G401 (cell line): ENCODE measurements at regions not wholly inside any gene's neighbourhood (a gene's known extent, or its start where the extent isn't known, plus 50 kb on each side); places are given as distances from the start of the nearest gene placed in this dataset.

ENCODE experiments used
- DNase-seq: peaks from one replicate; pipeline ENCODE4 v3.0.0-alpha.2; 2015; ENCODE audit warnings: low spot score
- in situ Hi-C: cut with HindIII; loops from 2 replicates; pipeline ENCODE4 v1.10.0; 2016; ENCODE audit warnings: low sequenced_read_pairs, mixed read lengths

DNA sequence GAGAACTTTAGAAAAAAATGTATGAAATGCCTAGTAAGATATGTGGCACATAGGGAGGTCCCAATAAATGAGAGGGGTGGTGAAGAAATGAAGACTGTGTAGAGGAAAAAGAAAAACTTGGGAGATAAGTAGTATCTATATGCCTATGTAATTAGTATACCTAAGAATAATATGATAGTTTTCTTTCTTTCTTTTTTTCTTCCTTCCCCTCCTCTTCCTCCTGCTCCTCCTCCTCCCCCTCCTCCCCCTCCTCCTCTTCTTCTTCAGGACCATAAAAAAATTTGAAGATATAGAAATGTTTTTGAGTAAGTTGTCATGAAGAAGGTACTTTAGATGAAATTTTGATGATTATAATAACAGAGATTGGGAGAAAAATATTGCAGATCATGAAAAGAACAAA is 857.4 kb downstream of the MAT2B start:
- DNase-seq, result no peak
- in situ Hi-C loops, result no loop called here

DNA sequence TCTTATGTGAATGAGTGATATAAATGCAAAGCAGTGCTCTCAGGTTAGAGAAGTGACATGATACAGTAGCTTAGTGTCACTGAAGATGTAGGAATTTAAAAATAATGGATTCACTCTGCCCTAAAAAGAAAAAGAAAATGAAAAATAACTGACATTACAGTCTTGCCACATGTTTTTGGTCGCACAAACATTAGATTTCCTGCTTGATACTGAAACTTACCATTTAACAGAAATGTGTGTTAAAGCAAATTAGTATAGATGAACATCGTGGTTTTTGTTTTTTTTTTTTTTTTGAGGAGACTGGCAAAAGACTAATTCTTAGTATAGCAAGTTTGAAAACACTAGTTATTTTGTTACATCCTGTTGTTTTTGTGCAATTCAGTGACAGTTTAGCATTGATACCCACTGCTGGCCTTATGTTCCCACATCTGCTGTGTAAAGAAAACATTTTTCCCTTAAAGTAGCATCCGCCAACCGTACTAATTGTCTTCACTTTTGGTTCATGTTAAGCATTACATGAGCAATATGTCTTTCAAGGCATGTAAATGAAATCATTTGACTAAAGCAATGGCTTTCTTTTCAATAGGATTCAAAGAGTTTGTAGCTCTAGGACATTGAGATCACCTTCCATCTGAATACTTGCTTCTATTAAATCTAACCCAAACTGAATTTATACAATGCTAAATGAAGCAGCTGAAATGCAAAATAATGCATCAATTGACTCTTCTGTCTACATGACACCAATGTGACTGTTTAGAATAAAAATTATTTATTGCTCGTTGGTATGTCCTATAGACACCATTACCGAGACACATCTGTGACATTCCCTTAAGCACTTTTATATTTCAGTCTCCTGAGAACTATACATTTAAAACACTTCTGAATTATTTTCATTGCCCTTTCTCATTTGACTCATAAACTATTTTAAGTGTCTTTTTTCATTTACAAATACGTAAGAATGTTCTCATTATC is 859.1 kb downstream of the MAT2B start:
- in situ Hi-C loops, result no loop called here
- no peak for DNase-seq

DNA sequence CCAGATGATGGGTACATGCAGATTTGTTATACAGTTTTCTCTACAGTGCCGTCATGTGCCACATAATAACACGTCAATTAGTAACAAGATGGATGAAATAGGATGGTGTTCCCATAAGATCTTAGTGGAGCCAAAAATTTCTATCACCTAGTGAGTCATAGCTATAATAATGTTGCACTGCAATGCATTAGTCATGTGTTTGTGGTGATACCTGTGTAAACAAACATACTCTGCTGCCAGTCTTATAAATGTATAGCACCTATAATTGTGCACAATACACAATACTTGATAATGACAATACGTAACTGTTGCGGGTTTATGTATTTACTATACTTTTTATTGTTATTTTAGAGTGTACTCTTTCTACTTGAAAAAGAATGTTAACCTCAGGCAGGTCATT is 865.4 kb downstream of the MAT2B start:
- in situ Hi-C loops, result no loop called here
- DNase-seq, result no peak

DNA sequence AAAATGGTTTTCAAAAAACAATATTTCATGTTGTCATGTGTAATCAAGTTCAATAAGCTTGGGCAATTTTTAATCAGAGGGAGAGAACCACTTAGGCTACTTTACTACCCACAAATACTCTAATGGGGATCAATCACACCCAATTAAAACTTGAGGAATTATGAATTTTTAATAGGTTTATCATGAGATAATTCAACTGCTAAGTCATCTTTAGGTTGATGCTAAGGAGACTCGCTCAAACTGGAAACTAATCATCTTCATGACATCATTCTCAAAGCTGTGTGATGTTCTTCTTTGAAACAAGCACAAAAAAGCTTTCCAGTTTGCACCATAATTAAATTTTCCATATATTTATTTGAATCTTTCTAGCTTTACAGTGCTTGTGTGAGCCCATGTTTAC is 867.5 kb downstream of the MAT2B start:
- in situ Hi-C loops, result no loop called here
- no peak for DNase-seq

DNA sequence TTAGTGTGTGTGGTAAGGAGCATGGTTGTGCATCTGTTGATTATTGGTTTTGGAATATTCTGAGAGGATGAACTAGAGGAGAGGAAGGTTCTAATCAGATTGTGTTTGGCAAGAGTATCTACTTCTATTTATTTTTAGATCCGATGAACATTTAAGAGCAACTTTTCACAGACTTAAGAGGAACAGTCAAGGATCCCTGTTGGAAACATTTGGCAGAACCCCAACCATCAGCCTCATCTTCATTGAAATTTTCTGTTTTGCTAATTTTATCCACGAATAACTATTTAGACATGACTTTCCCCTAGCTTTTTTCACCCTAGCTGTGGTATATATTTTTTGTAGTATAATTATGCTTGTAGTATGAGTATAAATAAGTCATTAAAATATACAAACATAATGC is 868.5 kb downstream of the MAT2B start:
- in situ Hi-C loops, result no loop called here

DNA sequence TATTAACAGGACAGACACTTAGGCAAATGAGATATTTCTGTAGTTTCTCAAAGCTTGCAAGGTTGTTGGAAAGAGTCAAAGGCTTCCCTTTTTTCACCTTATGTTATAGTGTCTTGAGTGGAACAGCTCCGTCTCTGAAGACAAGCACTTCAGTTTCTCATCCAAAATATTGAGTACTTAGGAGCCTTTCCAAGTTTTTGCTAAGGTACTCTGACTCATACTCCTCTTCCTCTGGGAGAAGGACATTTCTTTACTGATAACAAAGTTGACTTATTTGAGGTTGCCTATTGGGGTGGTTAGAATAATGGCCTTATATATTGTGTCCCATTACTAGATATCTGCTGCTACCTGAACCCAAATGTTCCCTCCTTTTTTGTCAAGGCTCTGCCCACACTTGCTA is 869.6 kb downstream of the MAT2B start:
- DNase-seq, result no peak
- in situ Hi-C loops, result no loop called here

More for the DNA sequence above, 868.5 kb downstream of the MAT2B start:
- no peak for DNase-seq

DNA sequence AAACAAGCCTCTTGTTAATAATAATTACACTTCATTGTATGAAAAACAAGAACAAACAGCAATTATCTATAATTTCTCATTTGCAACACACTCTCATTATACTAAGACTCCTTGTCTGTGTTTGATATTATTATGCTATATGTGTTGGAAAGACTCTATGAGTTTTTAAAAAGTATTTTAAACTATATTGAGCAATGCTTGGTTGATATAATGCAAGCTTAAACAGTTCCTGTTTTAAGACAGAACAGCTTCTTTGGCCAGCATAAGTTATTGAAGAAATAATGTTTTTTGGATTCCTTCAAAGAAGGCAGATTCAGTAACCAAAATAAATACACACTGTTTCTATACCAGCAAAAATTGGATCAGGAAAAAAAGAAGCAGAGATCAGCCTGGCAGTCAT is 871.4 kb downstream of the MAT2B start:
- DNase-seq, result no peak
- in situ Hi-C loops, result no loop called here

DNA sequence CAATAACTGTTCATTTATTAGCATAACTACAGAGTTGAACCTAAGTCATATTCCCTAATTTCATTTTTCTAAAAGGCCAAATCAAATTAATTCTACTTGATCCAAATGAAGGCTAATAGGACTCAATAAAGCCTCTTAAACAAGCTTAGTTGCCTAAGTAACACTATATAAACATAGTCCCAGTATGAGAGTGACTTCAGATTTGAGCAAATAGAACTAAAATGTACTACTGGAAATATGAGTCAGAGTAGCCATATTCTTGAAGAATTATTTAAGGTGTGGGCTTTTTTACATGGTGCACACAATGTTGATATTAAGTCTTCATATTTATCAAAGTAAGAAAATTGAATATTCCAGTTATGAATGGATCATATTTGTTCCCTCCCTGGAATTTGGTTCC is 872.3 kb downstream of the MAT2B start:
- in situ Hi-C loops, result no loop called here
- DNase-seq, result no peak

DNA sequence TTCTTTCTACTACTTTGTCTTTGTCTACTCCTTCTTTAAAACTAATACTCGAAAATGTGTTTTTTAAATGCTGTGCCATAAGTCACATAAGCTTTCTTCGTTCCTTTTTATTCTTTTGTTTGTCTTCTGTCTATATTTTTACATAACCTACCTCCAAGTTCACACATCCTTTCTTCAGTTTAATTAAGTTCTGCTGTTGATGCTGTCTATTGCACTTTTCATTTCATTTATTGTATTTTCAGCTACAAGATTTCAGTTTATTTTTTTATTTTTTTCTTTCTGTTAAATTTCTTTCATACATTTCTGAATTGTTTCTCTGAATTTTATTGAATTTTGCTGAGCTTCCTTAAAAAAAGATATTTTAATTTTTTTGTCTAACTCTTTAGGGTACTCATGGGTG is 878.2 kb downstream of the MAT2B start:
- DNase-seq, result no peak
- in situ Hi-C loops, result no loop called here

DNA sequence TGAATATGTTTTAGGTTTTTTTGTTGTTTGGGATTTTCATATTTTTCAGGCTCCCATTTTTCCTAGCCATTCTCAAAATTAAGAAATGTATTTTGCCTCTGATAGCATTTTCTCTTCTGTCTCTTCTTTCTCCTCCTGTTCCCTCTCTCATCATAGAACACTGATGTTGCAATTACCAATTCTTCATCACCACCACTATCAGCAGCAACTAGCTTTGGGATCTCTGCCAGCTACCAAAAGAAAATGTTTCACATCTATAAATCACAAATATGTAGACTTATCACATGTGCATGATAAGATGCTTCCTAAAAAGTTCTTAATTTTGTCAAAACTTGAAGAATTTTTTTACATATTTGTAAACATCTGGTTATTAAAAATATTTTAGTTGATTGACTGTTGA is 887.1 kb downstream of the MAT2B start:
- in situ Hi-C loops, result no loop called here
- no peak for DNase-seq

DNA sequence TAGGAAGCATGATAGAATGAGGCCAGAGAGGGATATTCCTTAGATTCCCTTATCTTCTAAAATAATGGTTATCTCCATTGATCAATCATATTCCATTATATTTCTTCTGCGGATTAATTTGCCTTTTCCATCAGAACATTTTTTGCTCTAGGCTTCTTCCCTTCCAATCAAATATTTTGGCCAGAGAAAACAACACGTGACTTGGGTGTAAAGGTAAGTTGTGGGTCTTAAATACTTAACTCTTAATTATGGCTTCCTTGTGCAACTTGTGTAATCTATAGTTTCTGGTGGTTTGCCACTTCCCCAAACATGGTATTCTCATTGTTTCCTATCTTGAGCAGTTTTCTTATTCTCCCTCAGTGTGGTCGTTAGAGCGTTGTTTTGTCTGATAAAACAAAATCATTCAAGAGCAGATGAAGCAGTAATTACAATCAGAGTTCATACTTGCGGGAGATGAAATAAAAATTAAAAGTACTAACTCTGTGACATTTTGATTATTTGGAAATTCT is 889.3 kb downstream of the MAT2B start:
- no peak for DNase-seq
- in situ Hi-C loops, result no loop called here

DNA sequence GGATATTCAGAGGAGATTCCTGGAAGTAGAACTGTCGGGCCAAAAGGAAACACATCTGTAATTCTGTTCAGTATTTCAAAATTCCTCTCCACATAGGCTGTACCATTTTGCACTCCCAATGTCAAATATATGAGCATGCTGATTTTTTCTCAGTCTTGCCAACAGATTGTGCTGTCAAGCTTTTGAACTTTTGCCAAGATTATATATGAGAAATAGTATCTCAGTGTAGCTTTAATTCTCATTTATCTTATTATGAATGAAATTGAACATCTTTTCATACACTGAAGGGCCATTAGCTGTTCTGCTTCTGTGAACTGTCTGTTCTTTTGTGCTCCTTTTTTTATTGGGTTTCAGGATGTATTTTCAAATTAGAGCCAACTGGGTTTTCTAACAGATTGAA is 907.1 kb downstream of the MAT2B start:
- in situ Hi-C loops, result no loop called here
- no peak for DNase-seq

DNA sequence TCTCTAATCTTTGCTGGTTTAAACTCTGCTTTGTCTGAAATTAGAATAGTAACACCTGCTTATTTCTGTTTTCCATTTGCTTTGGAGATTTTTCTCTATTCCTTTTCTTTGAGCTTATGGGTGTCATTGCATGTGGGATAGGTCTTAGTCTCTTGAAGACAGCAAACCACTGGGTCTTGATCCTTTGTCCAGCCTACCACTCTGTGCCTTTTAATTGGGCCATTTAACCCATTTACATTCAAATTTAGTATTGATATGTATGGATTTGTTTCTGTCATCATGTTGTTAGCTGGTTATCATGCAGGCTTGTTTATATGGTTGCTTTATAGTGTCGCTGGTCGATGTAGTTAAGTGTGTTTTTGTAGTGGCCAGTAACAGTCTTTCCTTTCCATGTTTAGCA is 914.7 kb downstream of the MAT2B start:
- no peak for DNase-seq
- in situ Hi-C loops, result no loop called here

DNA sequence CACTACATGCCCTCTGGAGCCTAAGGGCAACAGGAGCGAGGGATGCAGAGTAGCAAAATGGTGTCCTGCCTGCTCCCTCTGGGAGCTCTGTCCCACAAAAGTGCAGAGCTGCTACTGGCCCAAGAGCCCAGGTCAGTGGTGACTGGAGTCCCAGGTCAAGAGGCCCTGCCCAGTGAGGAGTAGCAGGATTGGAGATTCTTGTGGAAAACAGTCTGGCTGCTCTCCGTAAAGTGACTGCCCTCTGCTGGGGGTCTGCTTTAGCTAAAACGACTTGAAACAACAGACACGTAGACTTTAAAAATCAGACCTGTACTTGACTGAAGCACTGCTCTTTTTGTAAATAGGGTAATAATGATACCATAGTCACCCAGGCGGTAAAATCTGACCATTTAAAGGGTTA is 917.0 kb downstream of the MAT2B start:
- DNase-seq, result no peak
- in situ Hi-C loops, result no loop called here

DNA sequence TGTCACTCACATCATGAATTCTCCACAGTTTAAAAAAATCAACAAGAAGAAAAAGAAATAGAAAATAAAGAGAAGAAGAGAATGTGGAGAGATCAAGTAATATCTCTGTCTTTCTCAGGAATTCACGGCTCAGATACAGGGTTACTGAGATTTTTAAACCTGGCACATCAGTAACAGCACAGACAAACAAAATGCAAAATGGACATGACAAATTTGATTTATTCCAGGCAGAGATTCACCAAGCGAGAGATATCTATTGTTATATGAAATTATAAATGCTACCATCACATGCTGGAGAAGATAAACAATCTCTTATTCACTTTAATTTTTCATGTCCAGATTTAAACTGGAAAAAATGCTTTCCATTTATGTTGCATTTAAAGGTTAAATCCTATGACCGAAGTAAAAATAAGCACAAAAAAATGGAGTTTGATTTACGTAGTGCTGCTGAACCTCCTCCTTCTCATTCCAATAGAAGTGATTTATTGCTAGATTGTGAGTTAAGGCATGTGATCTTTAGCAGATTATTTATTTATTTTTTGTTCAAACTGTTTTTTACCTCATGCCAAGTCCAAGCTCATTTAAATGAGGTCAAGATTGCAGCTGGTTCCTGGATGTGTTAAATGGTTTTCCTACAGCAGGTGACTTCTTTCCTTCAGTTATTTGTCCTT is 926.4 kb downstream of the MAT2B start:
- in situ Hi-C loops, result no loop called here

DNA sequence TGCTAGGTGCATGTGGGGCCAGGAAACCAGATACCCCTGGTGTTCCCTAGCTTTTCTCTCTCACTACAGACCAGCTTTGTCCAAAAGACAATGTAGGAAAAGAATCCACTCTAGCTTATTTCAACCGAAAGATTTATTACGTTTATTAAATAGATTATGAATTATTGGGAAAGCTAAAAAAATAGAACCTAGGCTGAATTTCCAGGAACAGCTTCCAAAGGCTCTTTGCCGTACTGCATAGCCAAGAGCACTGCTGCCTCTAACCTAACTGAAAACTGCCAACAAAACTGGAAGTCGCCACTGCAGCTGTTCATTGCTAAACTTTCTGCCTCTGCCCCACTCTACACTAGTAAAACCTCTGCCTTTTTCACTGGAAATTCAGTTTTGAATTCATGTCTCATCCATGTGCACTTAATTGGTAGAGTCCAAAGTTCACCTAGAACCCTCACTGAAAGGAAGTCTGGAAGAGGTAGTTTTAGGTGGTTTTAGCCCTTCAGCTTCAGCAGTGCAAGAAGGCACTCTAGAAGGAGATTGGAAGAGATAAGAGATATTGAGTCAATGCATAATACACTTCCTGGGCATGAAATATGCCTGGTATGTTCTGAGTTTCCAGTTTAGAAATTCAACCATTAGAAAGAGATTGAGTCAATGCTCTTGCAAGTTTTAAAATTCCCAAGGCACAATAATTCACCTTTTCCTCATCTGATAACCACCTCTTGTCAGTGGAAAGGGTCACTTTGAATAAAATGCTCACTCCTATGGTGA is 927.9 kb downstream of the MAT2B start:
- no peak for DNase-seq
- in situ Hi-C loops, result no loop called here

More for the DNA sequence above, 926.4 kb downstream of the MAT2B start:
- no peak for DNase-seq

DNA sequence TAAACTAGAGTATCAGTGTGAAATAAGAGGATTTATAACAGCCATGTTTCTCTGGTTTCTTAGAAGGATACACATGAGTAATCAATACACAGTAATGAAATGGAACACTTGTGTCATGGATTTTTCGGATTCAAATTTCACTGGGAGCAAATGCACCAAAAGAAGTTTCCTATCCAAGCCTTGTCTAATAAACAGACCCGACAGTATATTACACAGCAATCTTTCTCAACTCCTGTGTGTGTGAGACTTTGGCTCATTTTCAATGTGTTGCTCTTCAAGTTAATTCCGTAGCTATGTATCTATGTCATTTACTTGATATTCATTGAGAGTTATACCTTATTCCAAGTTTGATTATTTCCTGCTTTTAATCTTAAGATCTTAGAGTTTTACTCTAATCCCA is 930.2 kb downstream of the MAT2B start:
- in situ Hi-C loops, result no loop called here
- no peak for DNase-seq

DNA sequence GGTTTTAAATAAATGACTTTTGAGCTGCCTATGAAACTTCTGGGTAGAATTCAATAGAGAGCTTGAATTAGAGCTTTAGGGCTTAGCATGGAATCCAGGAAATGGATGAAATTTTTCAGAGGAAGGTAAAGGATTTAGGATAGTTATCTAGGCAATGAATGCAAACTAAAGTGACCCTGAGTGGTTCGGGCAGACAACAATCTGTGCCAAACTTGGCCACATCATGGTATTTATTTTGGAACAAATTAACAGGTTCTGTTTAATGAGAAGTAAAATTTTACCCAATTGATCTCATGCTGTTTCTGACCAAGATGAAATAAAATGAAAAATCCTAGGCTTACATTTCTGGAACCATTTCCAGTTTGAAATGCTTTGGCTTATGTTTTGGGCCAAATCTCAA is 934.4 kb downstream of the MAT2B start:
- in situ Hi-C loops, result no loop called here
- DNase-seq, result no peak

DNA sequence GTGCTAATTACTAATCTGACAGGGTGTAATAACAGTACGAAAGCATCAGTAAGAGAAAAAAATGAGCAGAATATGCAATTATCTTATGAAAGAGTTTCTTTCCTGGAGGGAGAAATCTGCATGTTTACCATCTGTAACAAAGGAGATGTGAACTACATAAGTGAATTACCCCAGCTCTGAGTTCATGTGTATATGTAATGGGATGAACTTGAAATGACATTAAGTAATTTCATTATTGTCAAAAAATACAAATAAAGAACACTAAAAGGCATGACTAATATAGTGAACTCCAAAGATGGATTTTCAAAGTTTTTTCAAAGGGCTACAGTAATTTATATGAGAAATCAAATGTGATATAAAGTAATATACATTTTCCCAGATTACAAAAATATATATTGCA is 944.0 kb downstream of the MAT2B start:
- no peak for DNase-seq
- in situ Hi-C loops, result no loop called here

DNA sequence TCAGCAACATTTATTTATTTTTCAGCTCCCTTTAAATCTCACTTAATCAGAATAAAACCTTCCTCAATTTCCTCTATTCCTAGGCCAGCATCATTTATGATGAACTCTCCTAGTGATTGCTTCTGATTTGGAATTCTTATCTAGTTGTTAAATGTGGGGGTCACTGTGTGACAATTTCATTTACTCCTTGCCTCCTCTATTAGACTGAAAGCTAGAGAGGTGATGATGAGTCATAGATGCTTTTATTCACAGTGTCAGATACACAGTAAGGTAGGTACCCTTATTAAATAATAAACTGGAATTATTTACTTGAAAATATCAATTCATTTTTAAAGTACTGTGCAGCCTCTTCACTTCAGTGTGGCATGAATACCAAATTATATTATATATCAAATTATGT is 960.6 kb downstream of the MAT2B start:
- no peak for DNase-seq
- in situ Hi-C loops, result no loop called here
